ENCODE measurements at regions not wholly inside any gene's neighbourhood (a gene's known extent, or its start where the extent isn't known, plus 50 kb on each side); places are given as distances from the start of the nearest gene placed in this dataset.
"Not testable (repeated sequence)": the region's sequence is repeated elsewhere in the genome, so short reads cannot be mapped to it uniquely, and the experiment has no call there.

GRCh38 chr6:155850408-155850841 is 394.8 kb upstream of the NOX3 start:
- no peak for DNase-seq (ENCODE audit: low read depth)

- DNase-seq (ENCODE audit: low read depth), result no peak
Observed at GRCh38 chr6:155847711-155848110, 392.1 kb upstream of the NOX3 start.

GRCh38 chr6:155837474-155837873 is 381.8 kb upstream of the NOX3 start:
- DNase-seq (ENCODE audit: low read depth), result no peak

- no peak for DNase-seq (ENCODE audit: low read depth)
Observed at GRCh38 chr6:155832596-155832995, 377.0 kb upstream of the NOX3 start.

- no peak for DNase-seq (ENCODE audit: low read depth)
Observed at GRCh38 chr6:155830531-155830930, 374.9 kb upstream of the NOX3 start.

GRCh38 chr6:155829646-155830045 is 374.0 kb upstream of the NOX3 start:
- no peak for DNase-seq (ENCODE audit: low read depth)

GRCh38 chr6:155828989-155829388 is 373.4 kb upstream of the NOX3 start:
- no peak for DNase-seq (ENCODE audit: low read depth)

- DNase-seq (ENCODE audit: low read depth), result no peak
Observed at GRCh38 chr6:155818698-155819097, 363.1 kb upstream of the NOX3 start.

- DNase-seq (ENCODE audit: low read depth), result no peak
Observed at GRCh38 chr6:155813548-155813947, 357.9 kb upstream of the NOX3 start.

GRCh38 chr6:155807243-155807642 is 351.6 kb upstream of the NOX3 start:
- no peak for DNase-seq (ENCODE audit: low read depth)

- no peak for DNase-seq (ENCODE audit: low read depth)
Observed at GRCh38 chr6:155801046-155801445, 345.4 kb upstream of the NOX3 start.

GRCh38 chr6:155798876-155799275 is 343.2 kb upstream of the NOX3 start:
- DNase-seq (ENCODE audit: low read depth), result not testable (repeated sequence)

GRCh38 chr6:155795173-155795796 is 339.6 kb upstream of the NOX3 start:
- DNase-seq (ENCODE audit: low read depth), result no peak

GRCh38 chr6:155791891-155792290 is 336.3 kb upstream of the NOX3 start:
- DNase-seq (ENCODE audit: low read depth), result no peak

GRCh38 chr6:155791186-155791585 is 335.5 kb upstream of the NOX3 start:
- DNase-seq (ENCODE audit: low read depth), result no peak

GRCh38 chr6:155787168-155787567 is 331.5 kb upstream of the NOX3 start:
- DNase-seq (ENCODE audit: low read depth), result no peak

- DNase-seq (ENCODE audit: low read depth), result no peak
Observed at GRCh38 chr6:155786528-155786927, 330.9 kb upstream of the NOX3 start.

- no peak for DNase-seq (ENCODE audit: low read depth)
Observed at GRCh38 chr6:155782739-155783459, 327.3 kb upstream of the NOX3 start.

GRCh38 chr6:155782320-155782731 is 326.7 kb upstream of the NOX3 start:
- no peak for DNase-seq (ENCODE audit: low read depth)

GRCh38 chr6:155779456-155779855 is 323.8 kb upstream of the NOX3 start:
- DNase-seq (ENCODE audit: low read depth), result no peak

GRCh38 chr6:155778336-155778735 is 322.7 kb upstream of the NOX3 start:
- no peak for DNase-seq (ENCODE audit: low read depth)

GRCh38 chr6:155771822-155772221 is 316.2 kb upstream of the NOX3 start:
- no peak for DNase-seq (ENCODE audit: low read depth)

GRCh38 chr6:155770856-155771255 is 315.2 kb upstream of the NOX3 start:
- no peak for DNase-seq (ENCODE audit: low read depth)

GRCh38 chr6:155770313-155770712 is 314.7 kb upstream of the NOX3 start:
- no peak for DNase-seq (ENCODE audit: low read depth)

Measured in activated T-helper 1 cell treated with Interleukin-2 at 50 U/mL for 16 hours (primary cell).